GM12891 (cell line): ENCODE measurements at regions not wholly inside any gene's neighbourhood (a gene's known extent, or its start where the extent isn't known, plus 50 kb on each side); places are given as distances from the start of the nearest gene placed in this dataset.

Experiments
- PAX5 ChIP-seq: IDR thresholded peaks from 2 replicates; pipeline ENCODE4 v1.6.1; 2011; ENCODE audit warnings: low read length, moderate library complexity, mild to moderate bottlenecking; ENCODE audit not compliant: insufficient read depth, severe bottlenecking
- POLR2A ChIP-seq: IDR thresholded peaks from 2 replicates; pipeline ENCODE4 v1.6.1; 2011; ENCODE audit warnings: low read depth, low read length, control low read depth
- POLR2AphosphoS5 ChIP-seq: IDR thresholded peaks from 2 replicates; pipeline ENCODE4 v1.6.1; 2011; ENCODE audit warnings: low read depth, low read length, control low read depth
- POU2F2 ChIP-seq: IDR thresholded peaks from 2 replicates; pipeline ENCODE4 v1.6.1; 2011; ENCODE audit warnings: low read depth, mild to moderate bottlenecking, control low read depth, low read length, moderate library complexity
- SPI1 ChIP-seq: IDR thresholded peaks from 2 replicates; pipeline ENCODE4 v1.6.1; 2011; ENCODE audit warnings: low read depth, low read length, control low read depth
- TAF1 ChIP-seq: IDR thresholded peaks from 2 replicates; pipeline ENCODE4 v1.6.1; 2011; ENCODE audit warnings: low read depth, low read length, control low read depth

- TF ChIP-seq POLR2A (no peak), POLR2AphosphoS5 (no peak), POU2F2 (no peak), SPI1 (no peak), TAF1 (no peak), PAX5 (no peak)
These were observed 199.5 kb upstream of the CCL2 start for GRCh38 chr17:34055606-34056005.
